CD4-positive, alpha-beta T cell (primary cell): ENCODE measurements at regions not wholly inside any gene's neighbourhood (a gene's known extent, or its start where the extent isn't known, plus 50 kb on each side); places are given as distances from the start of the nearest gene placed in this dataset.
"Not testable (repeated sequence)": the region's sequence is repeated elsewhere in the genome, so short reads cannot be mapped to it uniquely, and the experiment has no call there.

Source experiments
- ATAC-seq: fragments of 200-7000 bp; cut with Tn5 transposase; one replicate; pipeline ENCODE4 v1.10.0; 2022; ENCODE audit warnings: mild to moderate bottlenecking; ENCODE audit not compliant: poor library complexity
- CTCF ChIA-PET: fragments of 350-600 bp; sonication (Branson Sonifier 250); formaldehyde crosslinking; loops from one replicate; lab custom pipeline; 2021; ENCODE audit warnings: antibody characterized with exemption, inconsistent platforms; lab: Charles Lee
- POLR2A ChIA-PET: fragments of 350-600 bp; sonication (Branson Sonifier 250); formaldehyde crosslinking; loops from one replicate; lab custom pipeline; 2021; ENCODE audit warnings: antibody characterized with exemption, inconsistent platforms; lab: Charles Lee
- DNase-seq, 14 experiments: peaks; one replicate each; pipeline ENCODE4 v3.0.0-alpha.2; 2013 to 2020; ENCODE audit warnings: mixed read lengths in 2 of 14
- H3K27ac ChIP-seq, 2 donors: one replicate each; pipeline versions ENCODE4 v1.5.1 to v1.7.0; 2013; ENCODE audit warnings: low read length in 2 of 2, low read depth in 1 of 2, mild to moderate bottlenecking in 1 of 2
- H3K27me3 ChIP-seq, 2 experiments: 1 replicate in 1 of 2; 2 replicates in 1 of 2; pipeline versions ENCODE4 v1.6.1 to v1.7.0; 2013; ENCODE audit warnings: low read length in 2 of 2, control low read depth in 1 of 2, mild to moderate bottlenecking in 1 of 2, moderate library complexity in 1 of 2; ENCODE audit not compliant: insufficient read depth in 2 of 2, control insufficient read depth in 1 of 2
- H3K36me3 ChIP-seq: one replicate; pipeline ENCODE4 v1.6.1; 2013; ENCODE audit warnings: low read length, control low read depth; ENCODE audit not compliant: insufficient read depth
- H3K4me1 ChIP-seq: one replicate; pipeline ENCODE4 v1.6.1; 2013; ENCODE audit warnings: low read length, control low read depth; ENCODE audit not compliant: insufficient read depth
- H3K4me3 ChIP-seq: one replicate; pipeline ENCODE4 v1.5.1; 2013; ENCODE audit warnings: mild to moderate bottlenecking, low read length, moderate library complexity
- H3K9me3 ChIP-seq, 2 experiments: 1 replicate in 1 of 2; 2 replicates in 1 of 2; pipeline versions ENCODE4 v1.6.1 to v1.7.0; 2013; ENCODE audit warnings: low read length in 2 of 2, mild to moderate bottlenecking in 2 of 2, control low read depth in 1 of 2, moderate library complexity in 1 of 2; ENCODE audit not compliant: control insufficient read depth in 1 of 2, insufficient read depth in 1 of 2
- H3K27ac Mint-ChIP-seq: one replicate; pipeline ENCODE4 v1.8.0; 2020; ENCODE audit warnings: mixed read lengths
- H3K27me3 Mint-ChIP-seq: one replicate; pipeline ENCODE4 v1.8.0; 2021; ENCODE audit warnings: mixed read lengths
- H3K36me3 Mint-ChIP-seq: one replicate; pipeline ENCODE4 v1.8.0; 2021; ENCODE audit warnings: low read depth, mixed read lengths
- H3K4me1 Mint-ChIP-seq: one replicate; pipeline ENCODE4 v1.8.0; 2021; ENCODE audit warnings: low read depth, mixed read lengths
- H3K4me3 Mint-ChIP-seq: one replicate; pipeline ENCODE4 v1.8.0; 2020; ENCODE audit warnings: mild to moderate bottlenecking, mixed read lengths
- H3K9me3 Mint-ChIP-seq: one replicate; pipeline ENCODE4 v1.8.0; 2020; ENCODE audit warnings: mixed read lengths
- CTCF ChIP-seq: fragments of 200-600 bp; IDR thresholded peaks from one replicate; pipeline ENCODE4 v1.8.0; 2022; ENCODE audit warnings: antibody characterized with exemption, mild to moderate bottlenecking
- intact Hi-C, 2 experiments: fragments of 100-400 bp; cut with DNase I in 1 of 2; cut with micrococcal nuclease in 1 of 2; formaldehyde crosslinking; loops; one replicate each; pipeline versions ENCODE4 v1.15.1 to v1.9.0; 2023 to 2025; cut with DNase I, micrococcal nuclease

GRCh38 chr1:4076346-4076745, 176.3 kb upstream of the C1orf174 start:
- no peaks in the 10 kb centered on the region for H3K36me3 Mint-ChIP-seq
- peaks cover 25% of the 10 kb centered on the region for H3K27me3 Mint-ChIP-seq
- H3K9me3 ChIP-seq = peaks cover 0 to 5% of the 10 kb centered on the region in 2 experiments
- intact Hi-C loops = no loop called here
- DNase-seq (no peak), ATAC-seq (no peak)
- H3K27ac ChIP-seq = no peak overlapping the region
- no peaks in the 10 kb centered on the region for H3K4me1 ChIP-seq
- CTCF ChIA-PET = no interaction called here
- H3K27ac Mint-ChIP-seq = no peak overlapping the region
- no peaks in the 10 kb centered on the region for H3K9me3 Mint-ChIP-seq
- POLR2A ChIA-PET = no interaction called here
- H3K4me3 Mint-ChIP-seq = no peak overlapping the region
- no peak for TF ChIP-seq CTCF
- H3K36me3 ChIP-seq = no peaks in the 10 kb centered on the region
- no peaks in the 10 kb centered on the region for H3K4me1 Mint-ChIP-seq
- H3K27me3 ChIP-seq = peaks cover 2 to 9% of the 10 kb centered on the region in 2 experiments
- no peak overlapping the region for H3K4me3 ChIP-seq

- H3K4me1 Mint-ChIP-seq, POLR2A ChIA-PET, H3K4me1 ChIP-seq, H3K27ac ChIP-seq, H3K36me3 ChIP-seq, H3K36me3 Mint-ChIP-seq, H3K27me3 Mint-ChIP-seq, ATAC-seq, H3K27ac Mint-ChIP-seq, DNase-seq, CTCF ChIA-PET, intact Hi-C loops, H3K27me3 ChIP-seq, H3K9me3 Mint-ChIP-seq, H3K4me3 Mint-ChIP-seq, H3K4me3 ChIP-seq: not testable (repeated sequence)
- H3K9me3 ChIP-seq = peaks cover 0 to 13% of the 10 kb centered on the region in 2 experiments
Measured at GRCh38 chr1:4078091-4078962, 178.3 kb upstream of the C1orf174 start.

GRCh38 chr1:4079815-4080214, 179.7 kb upstream of the C1orf174 start:
- H3K27me3 ChIP-seq = peaks cover 0 to 4% of the 10 kb centered on the region in 2 experiments
- CTCF ChIA-PET = no interaction called here
- Mint-ChIP-seq H3K27ac (no peak overlapping the region), H3K9me3 (no peaks in the 10 kb centered on the region), H3K36me3 (no peaks in the 10 kb centered on the region), H3K27me3 (peaks cover 10% of the 10 kb centered on the region), H3K4me1 (no peaks in the 10 kb centered on the region), H3K4me3 (no peak overlapping the region)
- H3K9me3 ChIP-seq = peaks cover 0 to 13% of the 10 kb centered on the region in 2 experiments
- POLR2A ChIA-PET = no interaction called here
- no peak for TF ChIP-seq CTCF
- DNase-seq = no peak
- intact Hi-C loops = no loop called here
- no peaks in the 10 kb centered on the region for H3K4me1 ChIP-seq
- no peaks in the 10 kb centered on the region for H3K36me3 ChIP-seq
- H3K4me3 ChIP-seq = no peak overlapping the region
- H3K27ac ChIP-seq = no peak overlapping the region
- no peak for ATAC-seq
